HFF-Myc (cell line): ENCODE measurements at regions not wholly inside any gene's neighbourhood (a gene's known extent, or its start where the extent isn't known, plus 50 kb on each side); places are given as distances from the start of the nearest gene placed in this dataset.

ENCODE experiments used
- DNase-seq: peaks from one replicate; pipeline ENCODE4 v3.0.0-alpha.2; 2011; ENCODE audit warnings: low read depth; ENCODE audit errors: extremely low read depth
- H3K4me3 ChIP-seq: replicated peaks from 2 replicates; pipeline ENCODE4 v1.5.1; 2011; ENCODE audit warnings: low read depth, mild to moderate bottlenecking, control low read depth, low read length
- TF ChIP-seq, protein P1 (sequence below): IDR thresholded peaks from 2 replicates; pipeline ENCODE4 v1.5.1; 2012; ENCODE audit warnings: mild to moderate bottlenecking, low read depth, low read length, control low read depth; ENCODE audit errors: missing control alignments

DNA sequence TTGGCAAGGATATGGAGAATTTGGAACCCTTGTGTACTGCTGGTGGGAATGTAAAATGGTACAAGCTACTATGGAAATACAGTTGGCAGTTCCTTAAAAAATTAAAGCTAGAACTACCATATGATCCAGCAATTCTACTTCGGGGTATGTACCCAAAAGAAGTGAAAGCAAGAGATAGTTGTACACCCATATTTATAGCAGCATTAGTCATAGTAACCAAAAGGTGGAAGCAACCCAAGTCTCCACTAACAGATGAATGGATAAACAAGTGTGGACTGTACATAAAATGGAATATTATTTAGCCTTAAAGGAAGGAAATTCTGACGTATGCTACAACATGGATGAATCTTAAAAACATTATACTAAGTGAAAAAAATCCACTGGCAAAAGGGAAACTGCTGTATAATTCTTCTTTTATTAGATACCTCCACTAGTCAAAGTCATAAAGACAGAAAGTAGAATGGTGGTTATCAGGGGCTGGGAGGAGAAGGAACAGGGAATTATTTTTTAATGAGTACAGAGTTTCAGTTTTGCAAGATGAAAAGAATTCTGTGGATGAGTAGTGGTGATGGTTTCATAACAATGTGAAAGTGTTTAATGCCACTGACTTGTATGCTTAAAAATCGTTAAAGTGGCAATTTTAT is 141.6 kb downstream of the RXFP2 start:
- DNase-seq = no peak
- no peak overlapping the region for H3K4me3 ChIP-seq
- TF ChIP-seq, protein P1, sequence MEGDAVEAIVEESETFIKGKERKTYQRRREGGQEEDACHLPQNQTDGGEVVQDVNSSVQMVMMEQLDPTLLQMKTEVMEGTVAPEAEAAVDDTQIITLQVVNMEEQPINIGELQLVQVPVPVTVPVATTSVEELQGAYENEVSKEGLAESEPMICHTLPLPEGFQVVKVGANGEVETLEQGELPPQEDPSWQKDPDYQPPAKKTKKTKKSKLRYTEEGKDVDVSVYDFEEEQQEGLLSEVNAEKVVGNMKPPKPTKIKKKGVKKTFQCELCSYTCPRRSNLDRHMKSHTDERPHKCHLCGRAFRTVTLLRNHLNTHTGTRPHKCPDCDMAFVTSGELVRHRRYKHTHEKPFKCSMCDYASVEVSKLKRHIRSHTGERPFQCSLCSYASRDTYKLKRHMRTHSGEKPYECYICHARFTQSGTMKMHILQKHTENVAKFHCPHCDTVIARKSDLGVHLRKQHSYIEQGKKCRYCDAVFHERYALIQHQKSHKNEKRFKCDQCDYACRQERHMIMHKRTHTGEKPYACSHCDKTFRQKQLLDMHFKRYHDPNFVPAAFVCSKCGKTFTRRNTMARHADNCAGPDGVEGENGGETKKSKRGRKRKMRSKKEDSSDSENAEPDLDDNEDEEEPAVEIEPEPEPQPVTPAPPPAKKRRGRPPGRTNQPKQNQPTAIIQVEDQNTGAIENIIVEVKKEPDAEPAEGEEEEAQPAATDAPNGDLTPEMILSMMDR = no peak

DNA sequence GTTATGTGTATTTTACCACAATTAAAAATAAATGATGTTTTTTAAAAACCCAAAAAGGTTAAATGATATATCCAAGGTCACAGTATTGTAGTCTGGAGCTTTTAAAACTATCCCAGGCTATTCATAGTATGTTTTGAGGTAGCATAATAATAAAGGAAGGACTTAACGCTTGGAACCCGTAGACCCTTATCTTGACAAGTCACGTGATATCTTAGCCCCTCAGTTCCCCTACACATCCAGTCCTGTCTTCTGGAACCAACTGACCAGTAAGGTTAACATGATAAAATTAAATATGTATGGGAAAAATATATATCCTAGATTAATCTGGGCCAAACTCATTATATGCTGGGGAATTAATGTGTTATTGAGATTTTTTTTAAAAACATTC is 142.2 kb downstream of the RXFP2 start:
- TF ChIP-seq, protein P1 = no peak
- no peak overlapping the region for H3K4me3 ChIP-seq
- no peak for DNase-seq

DNA sequence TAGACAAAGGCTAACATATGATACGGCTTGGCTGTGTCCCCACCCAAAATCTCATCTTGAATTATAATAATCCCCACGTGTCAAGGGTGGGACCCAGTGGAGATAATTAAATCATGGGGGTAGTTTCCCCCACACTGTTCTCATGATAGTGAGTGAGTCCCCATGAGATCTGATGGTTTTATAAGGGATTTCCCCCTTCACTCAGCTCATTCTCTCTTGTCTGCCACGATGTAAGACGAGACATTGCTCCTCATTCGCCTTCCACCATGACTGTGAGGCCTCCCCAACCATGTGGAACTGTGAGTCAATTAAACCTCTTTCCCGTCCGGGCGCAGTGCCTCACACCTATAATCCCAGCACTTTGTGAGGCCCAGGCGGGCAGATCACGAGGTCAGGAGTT is 143.5 kb downstream of the RXFP2 start:
- TF ChIP-seq, protein P1 = no peak
- H3K4me3 ChIP-seq = no peak overlapping the region
- DNase-seq = no peak

DNA sequence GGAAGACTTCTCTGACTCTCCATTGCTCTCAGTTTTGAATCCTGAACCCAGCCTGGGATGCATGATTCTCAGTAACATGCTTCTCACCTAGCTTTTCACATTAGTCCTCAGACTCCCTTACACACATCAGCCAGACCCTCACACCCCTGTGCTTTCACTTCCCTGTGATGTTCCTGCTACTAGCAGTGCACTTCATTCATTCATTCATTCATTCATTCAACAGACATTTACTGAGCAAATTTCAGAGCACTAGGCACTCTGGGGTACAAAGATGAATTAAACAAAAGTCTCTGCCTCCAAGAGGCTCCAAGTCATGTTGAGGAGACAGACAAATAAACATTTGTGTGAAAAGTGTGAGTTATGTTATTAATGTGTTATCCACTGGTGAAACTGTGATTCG is 145.2 kb downstream of the RXFP2 start:
- TF ChIP-seq, protein P1 = no peak
- no peak overlapping the region for H3K4me3 ChIP-seq
- no peak for DNase-seq

DNA sequence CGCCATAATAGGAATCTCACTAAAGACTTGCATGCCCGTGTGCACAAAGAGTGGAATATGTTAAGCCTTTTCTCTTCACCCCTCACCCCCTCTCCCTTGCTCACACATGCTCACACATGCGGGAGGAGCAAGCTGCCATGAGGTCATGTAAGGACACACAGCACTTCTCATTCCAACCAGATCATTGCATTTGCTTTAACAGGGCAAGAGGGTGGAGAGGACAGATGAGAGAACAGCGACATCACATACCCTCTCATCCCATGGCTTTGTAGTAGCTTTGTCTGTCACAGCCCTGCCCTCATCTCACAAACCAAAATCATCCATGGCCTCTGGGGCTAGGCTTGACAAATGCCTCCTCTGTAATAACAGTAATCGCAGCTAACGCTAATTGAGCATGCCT is 145.6 kb upstream of the FRY start:
- no peak overlapping the region for H3K4me3 ChIP-seq
- DNase-seq = no peak
- TF ChIP-seq, protein P1 = no peak

DNA sequence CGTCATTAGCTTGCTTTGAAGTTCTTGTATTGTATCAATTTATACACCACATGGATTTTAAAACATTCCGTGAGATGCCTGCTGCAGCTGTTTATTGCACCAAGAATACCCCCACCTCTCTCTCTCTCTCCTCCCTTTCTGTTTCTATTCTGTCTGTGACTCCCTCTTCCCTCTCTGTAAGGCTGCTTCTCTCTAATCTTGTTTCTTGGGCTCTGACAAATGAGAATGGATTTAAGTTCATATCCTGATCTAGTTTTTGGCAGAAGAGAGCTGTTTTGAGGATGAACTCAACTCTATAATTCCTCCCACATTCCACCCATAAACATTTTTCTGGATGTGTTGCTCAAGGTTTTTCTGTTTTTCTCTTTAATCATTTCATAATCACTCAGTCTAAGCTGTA is 144.3 kb upstream of the FRY start:
- no peak overlapping the region for H3K4me3 ChIP-seq
- no peak for DNase-seq
- TF ChIP-seq, protein P1 = no peak

DNA sequence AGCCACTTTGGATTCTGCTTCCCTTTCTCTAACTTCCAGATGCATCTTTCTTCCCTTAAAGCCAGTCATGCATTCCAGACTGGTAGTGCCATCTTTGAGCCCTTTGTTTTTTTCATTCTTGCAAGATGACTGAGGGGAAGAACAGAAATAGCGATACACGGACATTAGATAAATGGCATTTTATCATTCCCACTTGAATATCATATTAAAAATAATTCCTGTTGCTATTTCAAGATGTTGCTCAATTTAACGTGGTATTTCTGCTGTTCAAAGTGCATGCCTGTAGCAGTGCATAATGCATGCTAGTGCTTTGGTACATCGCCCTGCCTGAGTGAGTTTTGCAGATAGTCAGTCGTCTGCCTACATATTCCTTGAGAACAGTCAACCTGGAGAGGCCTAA is 140.6 kb upstream of the FRY start:
- TF ChIP-seq, protein P1 = no peak
- no peak overlapping the region for H3K4me3 ChIP-seq
- DNase-seq = no peak
